ENCODE measurements at regions not wholly inside any gene's neighbourhood (a gene's known extent, or its start where the extent isn't known, plus 50 kb on each side); places are given as distances from the start of the nearest gene placed in this dataset.
"Not testable (repeated sequence)": the region's sequence is repeated elsewhere in the genome, so short reads cannot be mapped to it uniquely, and the experiment has no call there.

DNA sequence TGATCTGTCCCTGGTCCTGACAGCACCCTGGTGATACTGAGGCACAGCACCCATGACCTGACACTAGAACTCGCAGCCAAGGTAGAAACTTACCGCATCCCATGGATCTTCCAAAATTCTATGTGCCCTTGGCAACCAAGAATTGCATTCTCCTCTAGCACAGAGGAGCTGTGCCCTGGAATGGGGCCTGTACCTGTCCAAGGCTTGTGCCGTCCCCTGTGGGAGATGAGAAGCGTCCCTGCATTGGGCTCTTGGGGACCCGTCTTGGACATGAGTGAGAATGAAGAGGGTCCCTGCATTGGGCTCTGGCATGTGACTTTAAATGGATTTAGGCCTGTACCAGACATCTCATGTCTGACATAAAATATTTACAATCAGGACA, 67.1 kb downstream of the GGTLC2 start:
- Mint-ChIP-seq H3K4me1 (ENCODE audit: low read depth) (peaks cover 5% of the 10 kb centered on the region), H3K36me3 (ENCODE audit: insufficient read depth) (no peaks in the 10 kb centered on the region), H3K27me3 (ENCODE audit: low read depth) (no peaks in the 10 kb centered on the region), H3K4me3 (no peak overlapping the region), H3K9me3 (no peaks in the 10 kb centered on the region)
- ATAC-seq (no peak), DNase-seq (no peak)

DNA sequence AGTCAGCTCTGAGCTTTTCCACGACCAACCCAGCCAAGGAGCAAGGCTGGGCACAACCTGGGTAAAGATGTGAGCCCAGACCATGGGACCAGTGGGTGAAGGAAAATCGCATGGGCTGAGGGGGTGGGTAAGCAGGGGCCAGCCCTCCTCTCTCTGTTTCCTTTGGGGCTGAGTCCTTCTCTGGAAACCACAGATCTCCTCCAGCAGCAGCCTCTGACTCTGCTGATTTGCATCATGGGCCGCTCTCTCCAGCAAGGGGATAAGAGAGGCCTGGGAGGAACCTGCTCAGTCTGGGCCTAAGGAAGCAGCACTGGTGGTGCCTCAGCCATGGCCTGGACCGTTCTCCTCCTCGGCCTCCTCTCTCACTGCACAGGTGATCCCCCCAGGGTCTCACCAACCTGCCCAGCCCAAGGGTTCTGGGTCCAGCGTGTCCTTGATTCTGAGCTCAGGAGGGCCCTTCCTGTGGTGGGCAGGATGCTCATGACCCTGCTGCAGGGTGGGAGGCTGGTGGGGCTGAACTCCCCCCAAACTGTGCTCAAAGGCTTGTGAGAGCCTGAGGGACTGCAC, 67.8 kb downstream of the GGTLC2 start:
- Mint-ChIP-seq H3K36me3 (ENCODE audit: insufficient read depth) (no peaks in the 10 kb centered on the region), H3K4me1 (ENCODE audit: low read depth) (peaks cover 5% of the 10 kb centered on the region), H3K9me3 (no peaks in the 10 kb centered on the region), H3K4me3 (no peak overlapping the region), H3K27me3 (ENCODE audit: low read depth) (peaks cover 2% of the 10 kb centered on the region)
- DNase-seq (no peak), ATAC-seq (no peak)

DNA sequence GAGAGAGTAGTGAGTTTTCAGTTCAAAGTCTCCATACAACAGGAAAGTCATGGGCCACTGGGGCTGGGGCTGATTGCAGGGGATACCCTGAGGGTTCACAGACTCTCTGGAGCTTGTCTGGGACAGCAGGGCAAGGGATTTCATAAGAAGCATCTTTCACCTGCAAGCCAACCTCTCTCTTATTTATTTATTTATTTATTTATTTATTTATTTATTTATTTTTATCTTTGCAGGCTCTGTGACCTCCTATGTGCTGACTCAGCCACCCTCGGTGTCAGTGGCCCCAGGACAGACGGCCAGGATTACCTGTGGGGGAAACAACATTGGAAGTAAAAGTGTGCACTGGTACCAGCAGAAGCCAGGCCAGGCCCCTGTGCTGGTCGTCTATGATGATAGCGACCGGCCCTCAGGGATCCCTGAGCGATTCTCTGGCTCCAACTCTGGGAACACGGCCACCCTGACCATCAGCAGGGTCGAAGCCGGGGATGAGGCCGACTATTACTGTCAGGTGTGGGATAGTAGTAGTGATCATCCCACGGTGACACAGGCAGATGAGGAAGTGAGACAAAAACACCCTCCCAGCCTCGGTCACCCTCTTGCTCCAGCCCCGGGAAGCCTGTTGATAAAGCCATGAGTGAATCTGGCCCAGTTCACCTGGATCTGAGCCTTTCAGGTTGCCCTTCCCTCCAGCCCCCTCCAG, 68.4 kb downstream of the GGTLC2 start:
- DNase-seq (no peak), ATAC-seq (no peak)
- H3K4me1 Mint-ChIP-seq (ENCODE audit: low read depth) = peaks cover 5% of the 10 kb centered on the region
- no peak overlapping the region for H3K4me3 Mint-ChIP-seq
- H3K9me3 Mint-ChIP-seq = no peaks in the 10 kb centered on the region
- H3K36me3 Mint-ChIP-seq (ENCODE audit: insufficient read depth) = no peaks in the 10 kb centered on the region
- H3K27me3 Mint-ChIP-seq (ENCODE audit: low read depth) = peaks cover 3% of the 10 kb centered on the region

DNA sequence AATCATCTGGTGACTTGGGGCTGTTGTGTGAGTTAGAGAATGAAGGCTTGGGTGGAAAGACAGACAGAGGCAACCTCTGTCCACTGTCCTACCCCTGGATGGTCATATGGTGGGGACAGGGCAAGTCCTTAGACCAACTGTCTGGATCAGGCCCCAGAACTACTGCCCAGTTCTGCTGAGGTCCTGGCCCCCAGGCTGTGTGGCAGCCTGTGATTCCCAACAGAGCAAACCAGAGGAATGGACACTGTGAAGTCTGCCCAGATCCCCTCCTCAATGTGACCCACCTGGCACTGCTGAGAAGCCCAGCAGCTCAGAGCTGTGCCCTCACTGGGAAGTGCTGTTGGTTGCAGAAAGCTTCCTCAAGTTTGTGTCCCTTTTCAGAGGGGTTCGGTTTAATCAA, 69.0 kb downstream of the GGTLC2 start:
- H3K9me3 Mint-ChIP-seq = no peaks in the 10 kb centered on the region

DNA sequence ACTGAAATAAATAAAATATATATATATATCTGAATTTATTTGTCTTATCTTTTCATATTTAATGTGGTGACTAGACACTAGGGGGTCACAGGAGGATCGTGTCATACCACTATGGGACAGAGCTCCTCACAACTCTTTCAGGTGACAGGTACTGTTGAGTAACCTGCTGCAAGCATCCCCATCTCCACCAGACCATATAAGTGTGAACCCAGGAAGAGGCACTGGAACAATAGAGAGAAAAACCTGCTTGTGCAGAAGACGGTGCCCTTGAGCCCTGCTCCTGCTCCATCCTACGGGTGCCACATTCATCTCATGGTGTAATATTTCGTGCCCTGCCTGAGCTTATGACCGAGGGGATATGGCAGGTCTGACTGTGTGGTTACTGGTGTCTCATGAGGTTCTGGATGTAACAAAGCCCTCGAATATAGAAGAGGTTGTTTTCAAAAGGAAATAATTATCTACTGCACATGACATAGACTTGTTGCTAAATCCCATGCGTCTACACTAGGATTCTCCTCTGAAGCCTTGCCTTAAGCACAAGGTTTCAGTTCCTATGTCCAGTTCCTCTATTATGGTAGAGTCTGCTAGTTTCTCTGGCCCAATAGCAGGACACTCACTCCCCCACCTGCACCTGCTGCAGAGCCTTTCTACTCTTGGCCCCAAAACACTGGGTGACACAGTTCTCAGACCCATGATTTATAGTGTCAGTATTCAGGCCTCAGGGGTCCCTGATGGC, 70.4 kb downstream of the GGTLC2 start:
- no peaks in the 10 kb centered on the region for H3K9me3 Mint-ChIP-seq
- ATAC-seq = no peak
- no peak overlapping the region for H3K4me3 Mint-ChIP-seq
- H3K27me3 Mint-ChIP-seq (ENCODE audit: low read depth) = peaks cover 3% of the 10 kb centered on the region
- no peak for DNase-seq
- peaks cover 7% of the 10 kb centered on the region for H3K4me1 Mint-ChIP-seq (ENCODE audit: low read depth)
- H3K36me3 Mint-ChIP-seq (ENCODE audit: insufficient read depth) = no peaks in the 10 kb centered on the region

More for the DNA sequence above, 69.0 kb downstream of the GGTLC2 start:
- Mint-ChIP-seq H3K4me1 (ENCODE audit: low read depth) (peaks cover 5% of the 10 kb centered on the region), H3K36me3 (ENCODE audit: insufficient read depth) (no peaks in the 10 kb centered on the region), H3K27me3 (ENCODE audit: low read depth) (peaks cover 3% of the 10 kb centered on the region), H3K4me3 (no peak overlapping the region)
- no peak for ATAC-seq
- no peak for DNase-seq

DNA sequence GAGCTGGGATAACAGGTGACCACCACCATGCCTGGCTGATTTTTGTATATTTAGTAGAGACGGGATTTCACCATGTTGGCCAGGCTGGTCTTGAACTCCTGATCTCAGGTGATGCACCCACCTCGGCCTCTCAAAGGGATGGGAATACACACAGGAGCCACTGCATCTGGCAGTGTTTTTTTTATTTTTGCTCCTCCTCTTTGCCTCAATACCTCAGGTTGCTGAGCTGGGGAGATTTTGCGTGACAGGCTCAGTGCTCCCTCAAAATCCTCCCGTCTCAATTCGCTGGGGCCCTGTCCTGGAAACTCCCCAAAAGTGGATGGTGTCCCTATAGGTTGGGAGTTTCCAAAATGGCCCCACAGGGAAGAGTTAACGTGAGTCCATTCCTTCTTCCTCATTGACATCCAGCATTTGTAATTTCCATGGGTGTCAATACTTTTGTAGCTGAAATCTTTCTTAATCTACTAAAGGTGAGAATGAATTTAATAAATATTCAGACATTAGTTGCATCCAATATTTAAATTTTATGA, 71.8 kb downstream of the GGTLC2 start:
- Mint-ChIP-seq H3K4me1 (ENCODE audit: low read depth) (peaks cover 15% of the 10 kb centered on the region), H3K36me3 (ENCODE audit: insufficient read depth) (no peaks in the 10 kb centered on the region), H3K27me3 (ENCODE audit: low read depth) (peaks cover 3% of the 10 kb centered on the region), H3K9me3 (no peaks in the 10 kb centered on the region), H3K4me3 (no peak overlapping the region)
- ATAC-seq (no peak), DNase-seq (no peak)

DNA sequence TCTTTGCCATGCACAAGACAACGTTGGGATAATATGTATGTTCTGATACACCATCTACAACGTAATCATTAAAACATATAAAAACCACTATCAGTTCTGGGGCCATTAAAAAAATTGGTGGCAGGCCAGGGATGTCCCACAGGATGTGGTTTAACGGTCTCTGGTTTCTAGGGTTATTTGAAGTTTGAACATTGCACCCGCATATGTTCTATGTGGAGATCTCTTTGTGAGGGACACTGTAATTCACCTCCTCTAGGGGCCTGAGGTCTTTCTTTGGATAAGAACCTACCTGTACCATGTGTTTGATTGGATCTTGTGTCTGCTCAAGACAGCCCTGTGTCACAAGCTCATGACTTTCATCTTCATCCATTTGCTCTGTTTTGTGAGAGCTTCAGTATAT, 73.2 kb downstream of the GGTLC2 start:
- Mint-ChIP-seq H3K36me3 (ENCODE audit: insufficient read depth) (no peaks in the 10 kb centered on the region), H3K4me3 (no peak overlapping the region), H3K9me3 (no peaks in the 10 kb centered on the region), H3K4me1 (ENCODE audit: low read depth) (peaks cover 26% of the 10 kb centered on the region), H3K27me3 (ENCODE audit: low read depth) (peaks cover 3% of the 10 kb centered on the region)
- no peak for DNase-seq
- no peak for ATAC-seq

DNA sequence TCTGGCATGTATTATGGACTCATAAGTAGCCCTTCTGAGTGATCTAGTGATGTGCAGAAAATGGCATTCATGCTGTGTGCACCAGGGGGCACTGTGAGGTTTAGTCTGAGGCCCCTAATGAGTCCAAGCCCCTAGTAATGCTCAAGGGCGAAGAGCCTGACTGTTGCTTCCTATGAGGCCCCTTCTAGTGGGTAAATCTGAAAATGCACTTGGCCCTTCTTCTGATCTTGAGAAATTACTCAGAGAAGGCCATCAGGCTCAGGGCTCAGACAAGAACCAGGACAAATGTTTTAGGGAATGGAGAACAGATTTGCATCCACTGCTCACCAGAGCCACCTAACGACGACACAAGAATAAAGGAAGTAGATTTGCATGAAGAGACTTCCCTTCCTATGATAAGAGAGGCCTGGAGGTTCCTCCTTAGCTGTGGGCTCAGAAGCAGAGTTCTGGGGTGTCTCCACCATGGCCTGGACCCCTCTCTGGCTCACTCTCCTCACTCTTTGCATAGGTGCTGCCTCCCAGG, 75.8 kb downstream of the GGTLC2 start:
- peak; percentile 27 to 41 for ATAC-seq
- H3K36me3 Mint-ChIP-seq (ENCODE audit: insufficient read depth) = no peaks in the 10 kb centered on the region
- peaks cover 24% of the 10 kb centered on the region for H3K4me1 Mint-ChIP-seq (ENCODE audit: low read depth)
- peaks cover 3% of the 10 kb centered on the region for H3K27me3 Mint-ChIP-seq (ENCODE audit: low read depth)
- H3K9me3 Mint-ChIP-seq = no peaks in the 10 kb centered on the region
- no peak for DNase-seq
- H3K4me3 Mint-ChIP-seq = no peak overlapping the region

DNA sequence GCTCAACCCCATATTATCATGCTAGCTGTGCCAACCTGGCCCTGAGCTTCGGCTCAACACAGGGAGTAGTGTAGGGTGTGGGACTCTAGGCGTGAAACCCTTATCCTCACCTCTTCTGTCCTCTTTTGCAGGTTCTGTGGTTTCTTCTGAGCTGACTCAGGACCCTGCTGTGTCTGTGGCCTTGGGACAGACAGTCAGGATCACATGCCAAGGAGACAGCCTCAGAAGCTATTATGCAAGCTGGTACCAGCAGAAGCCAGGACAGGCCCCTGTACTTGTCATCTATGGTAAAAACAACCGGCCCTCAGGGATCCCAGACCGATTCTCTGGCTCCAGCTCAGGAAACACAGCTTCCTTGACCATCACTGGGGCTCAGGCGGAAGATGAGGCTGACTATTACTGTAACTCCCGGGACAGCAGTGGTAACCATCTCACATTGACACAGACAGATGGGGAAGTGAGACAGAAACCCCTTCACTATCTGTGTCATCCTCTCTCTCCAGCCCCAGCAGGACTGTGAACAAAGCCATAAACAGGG, 76.4 kb downstream of the GGTLC2 start:
- peaks cover 3% of the 10 kb centered on the region for H3K27me3 Mint-ChIP-seq (ENCODE audit: low read depth)
- no peaks in the 10 kb centered on the region for H3K36me3 Mint-ChIP-seq (ENCODE audit: insufficient read depth)
- H3K4me3 Mint-ChIP-seq = no peak overlapping the region
- H3K4me1 Mint-ChIP-seq (ENCODE audit: low read depth) = peaks cover 24% of the 10 kb centered on the region
- DNase-seq (no peak), ATAC-seq (peak in 1 of 2 donors; percentile 18)
- no peaks in the 10 kb centered on the region for H3K9me3 Mint-ChIP-seq

DNA sequence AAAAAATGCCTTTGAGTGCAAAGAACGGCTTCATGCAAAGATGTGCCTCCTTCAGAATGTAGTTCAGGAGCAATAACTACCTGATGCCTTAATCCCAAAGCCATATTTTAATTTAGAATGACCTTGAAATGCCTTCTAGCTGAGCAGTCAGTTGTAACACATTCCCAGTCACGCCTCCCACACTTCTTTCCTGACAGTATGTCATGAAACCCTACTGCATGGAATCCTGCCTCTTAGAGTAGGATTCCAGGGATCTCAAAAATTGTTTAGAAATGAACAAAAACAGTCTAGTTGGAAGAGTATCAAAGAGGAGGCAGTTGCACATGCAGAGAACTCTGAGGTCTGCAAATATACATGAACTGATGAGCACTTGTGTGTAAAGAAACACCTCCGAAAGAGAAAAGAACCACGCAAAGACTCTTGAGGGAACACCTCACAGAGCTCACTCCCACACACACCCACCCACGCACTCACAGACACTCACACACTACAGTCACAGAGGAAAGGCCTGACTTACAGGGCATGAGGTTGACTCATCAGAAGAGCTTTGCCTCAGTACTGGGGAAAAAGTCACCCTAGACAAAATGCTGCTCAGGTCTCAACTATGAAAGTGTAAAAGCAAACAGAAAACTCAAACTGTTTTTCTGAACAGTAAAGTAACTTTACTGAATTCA, 77.4 kb downstream of the GGTLC2 start:
- peak; percentile 90 to 92 for ATAC-seq
- Mint-ChIP-seq H3K36me3 (ENCODE audit: insufficient read depth) (no peaks in the 10 kb centered on the region), H3K4me3 (no peak overlapping the region), H3K27me3 (ENCODE audit: low read depth) (peaks cover 3% of the 10 kb centered on the region), H3K9me3 (no peaks in the 10 kb centered on the region), H3K4me1 (ENCODE audit: low read depth) (peaks cover 24% of the 10 kb centered on the region)
- DNase-seq = peak; percentile 69

DNA sequence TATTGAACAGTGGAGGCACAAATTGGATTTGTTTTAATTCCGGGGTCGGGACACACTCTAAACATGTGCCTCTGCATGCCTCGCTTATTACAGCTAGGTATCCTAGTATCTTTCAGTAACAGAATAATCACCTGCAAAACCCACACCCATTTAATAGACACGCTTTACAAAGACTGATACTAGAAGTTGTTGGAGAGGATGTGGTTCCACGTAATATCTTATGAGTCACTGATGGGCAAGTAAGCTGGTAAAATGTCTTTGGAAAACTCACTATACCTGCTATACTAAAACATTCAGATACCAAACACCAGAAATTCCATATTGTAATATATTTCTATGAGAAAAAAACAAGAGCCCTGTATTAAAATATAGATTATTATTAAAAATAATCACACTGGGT, 84.0 kb downstream of the GGTLC2 start:
- ATAC-seq (no peak), DNase-seq (no peak)
- Mint-ChIP-seq H3K36me3 (ENCODE audit: insufficient read depth) (no peaks in the 10 kb centered on the region), H3K9me3 (no peaks in the 10 kb centered on the region), H3K4me1 (ENCODE audit: low read depth) (peaks cover 15% of the 10 kb centered on the region), H3K4me3 (no peak overlapping the region), H3K27me3 (ENCODE audit: low read depth) (peaks cover 13% of the 10 kb centered on the region)

DNA sequence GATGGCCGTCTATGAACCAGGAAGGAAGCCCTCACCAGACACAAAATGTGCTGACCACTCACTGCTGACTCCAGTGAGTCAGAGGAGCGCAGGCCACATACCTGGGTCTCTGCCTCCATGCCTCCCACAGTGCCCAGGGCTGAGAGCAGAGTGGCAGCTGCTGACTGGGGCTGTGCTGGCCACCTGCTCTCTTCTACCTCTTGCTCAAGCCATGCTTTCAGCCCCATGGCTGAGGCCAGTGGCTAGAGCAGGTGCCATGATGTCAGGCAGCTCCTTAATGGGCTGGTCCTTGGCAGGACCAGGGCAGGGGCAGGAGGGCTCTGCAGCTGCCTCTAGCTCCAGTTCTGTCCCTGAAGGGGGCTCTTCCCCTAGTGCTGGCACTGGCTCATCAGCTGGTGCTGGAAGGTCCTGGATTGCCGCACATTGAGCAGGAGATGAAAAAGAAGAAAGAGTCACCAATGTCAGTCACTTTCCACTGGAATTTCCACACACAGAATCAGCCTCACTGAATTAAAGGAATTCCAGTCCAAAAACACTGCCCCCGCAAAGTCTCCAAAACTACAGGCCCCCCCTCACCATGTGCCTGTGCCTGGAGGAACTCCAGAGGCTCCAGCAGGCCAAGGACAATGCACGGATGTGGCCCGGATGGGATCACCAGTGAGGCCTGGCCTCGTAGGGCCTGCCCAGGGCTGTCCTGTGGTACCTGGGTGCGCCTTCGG, 86.4 kb downstream of the GGTLC2 start:
- Mint-ChIP-seq H3K9me3 (no peaks in the 10 kb centered on the region), H3K36me3 (ENCODE audit: insufficient read depth) (no peaks in the 10 kb centered on the region), H3K27me3 (ENCODE audit: low read depth) (peaks cover 13% of the 10 kb centered on the region), H3K4me1 (ENCODE audit: low read depth) (peaks cover 26% of the 10 kb centered on the region), H3K4me3 (no peak overlapping the region)
- ATAC-seq = no peak
- DNase-seq = no peak

DNA sequence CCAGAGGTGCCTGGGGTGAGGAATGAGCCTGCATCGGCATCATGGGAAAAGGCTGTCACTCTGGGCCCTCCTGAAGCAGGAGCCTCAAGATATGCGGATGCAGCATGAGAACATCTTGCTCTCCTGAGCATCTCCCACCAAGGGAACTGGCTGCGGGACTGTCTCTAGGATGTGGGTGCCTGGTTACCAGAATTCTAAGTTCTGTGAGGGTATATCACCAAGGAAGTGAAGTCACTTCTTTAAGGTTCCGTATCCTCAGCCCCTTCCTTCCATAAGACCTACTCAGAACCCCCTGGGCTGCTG, 86.9 kb downstream of the GGTLC2 start:
- Mint-ChIP-seq H3K4me1 (ENCODE audit: low read depth) (peaks cover 29% of the 10 kb centered on the region), H3K27me3 (ENCODE audit: low read depth) (peaks cover 13% of the 10 kb centered on the region), H3K36me3 (ENCODE audit: insufficient read depth) (no peaks in the 10 kb centered on the region), H3K4me3 (no peak overlapping the region), H3K9me3 (no peaks in the 10 kb centered on the region)
- DNase-seq (no peak), ATAC-seq (no peak)

DNA sequence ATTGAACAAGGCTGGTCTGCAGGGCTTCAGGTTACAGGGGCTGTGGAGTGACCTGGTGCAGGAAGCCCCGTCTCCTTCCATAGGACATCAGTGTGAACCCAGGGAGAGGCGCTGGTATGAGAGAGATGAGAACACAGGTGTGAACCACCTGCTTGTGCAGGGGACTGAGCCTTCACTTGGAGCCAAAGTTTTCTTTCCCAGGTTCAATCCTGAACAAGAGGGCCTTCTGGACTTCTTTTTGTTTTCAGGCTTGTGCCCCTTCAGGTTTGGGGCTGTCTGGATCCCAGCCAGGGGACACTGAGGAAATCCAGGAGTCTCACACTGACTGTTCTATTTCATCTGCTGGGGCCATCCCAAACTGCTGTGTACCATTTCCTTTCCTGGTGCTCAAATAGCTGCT, 88.6 kb downstream of the GGTLC2 start:
- not testable (repeated sequence) for H3K4me3 Mint-ChIP-seq
- peaks cover 32% of the 10 kb centered on the region for H3K4me1 Mint-ChIP-seq (ENCODE audit: low read depth)

More for the DNA sequence above, 88.6 kb downstream of the GGTLC2 start:
- H3K36me3 Mint-ChIP-seq (ENCODE audit: insufficient read depth); H3K9me3 Mint-ChIP-seq; DNase-seq; ATAC-seq: not testable (repeated sequence)
- peaks cover 10% of the 10 kb centered on the region for H3K27me3 Mint-ChIP-seq (ENCODE audit: low read depth)

All from activated T-cell treated with anti-CD3 and anti-CD28 coated beads, Interleukin-2, amount 50 U/mL, for 4 hours (primary cell).